CD4-positive, alpha-beta T cell treated with Interleukin-4 for 1 hour (primary cell): ENCODE measurements at regions not wholly inside any gene's neighbourhood (a gene's known extent, or its start where the extent isn't known, plus 50 kb on each side); places are given as distances from the start of the nearest gene placed in this dataset.
"Not testable (repeated sequence)": the region's sequence is repeated elsewhere in the genome, so short reads cannot be mapped to it uniquely, and the experiment has no call there.

Experiments
- DNase-seq, 2 donors: peaks; one replicate each; pipeline ENCODE4 v3.0.0-alpha.2; 2020 to 2022

- no peak for DNase-seq
Observed at GRCh38 chr14:28576523-28576922, 190.1 kb upstream of the FOXG1 start.

GRCh38 chr14:28577187-28577586 is 189.4 kb upstream of the FOXG1 start:
- DNase-seq, result no peak

GRCh38 chr14:28577711-28578131 is 188.9 kb upstream of the FOXG1 start:
- DNase-seq, result no peak

GRCh38 chr14:28584951-28585350 is 181.6 kb upstream of the FOXG1 start:
- DNase-seq, result no peak

- no peak for DNase-seq
Observed at GRCh38 chr14:28589792-28590191, 176.8 kb upstream of the FOXG1 start.

- no peak for DNase-seq
Observed at GRCh38 chr14:28596391-28596790, 170.2 kb upstream of the FOXG1 start.

GRCh38 chr14:28599191-28599590 is 167.4 kb upstream of the FOXG1 start:
- DNase-seq, result no peak

GRCh38 chr14:28599605-28600004 is 167.0 kb upstream of the FOXG1 start:
- no peak for DNase-seq

GRCh38 chr14:28603606-28604005 is 163.0 kb upstream of the FOXG1 start:
- DNase-seq, result no peak

GRCh38 chr14:28607661-28608060 is 158.9 kb upstream of the FOXG1 start:
- DNase-seq, result no peak

GRCh38 chr14:28608443-28608842 is 158.1 kb upstream of the FOXG1 start:
- DNase-seq, result no peak

- DNase-seq, result no peak
Observed at GRCh38 chr14:28608851-28609828, 157.4 kb upstream of the FOXG1 start.

GRCh38 chr14:28612414-28612813 is 154.2 kb upstream of the FOXG1 start:
- no peak for DNase-seq

- DNase-seq, result no peak
Observed at GRCh38 chr14:28613532-28613931, 153.1 kb upstream of the FOXG1 start.

GRCh38 chr14:28626780-28627179 is 139.8 kb upstream of the FOXG1 start:
- no peak for DNase-seq

- DNase-seq, result no peak
Observed at GRCh38 chr14:28629328-28630004, 137.1 kb upstream of the FOXG1 start.

GRCh38 chr14:28630100-28630499 is 136.5 kb upstream of the FOXG1 start:
- DNase-seq, result no peak

GRCh38 chr14:28635387-28635786 is 131.2 kb upstream of the FOXG1 start:
- DNase-seq, result no peak

GRCh38 chr14:28635816-28636215 is 130.8 kb upstream of the FOXG1 start:
- DNase-seq, result not testable (repeated sequence)

- DNase-seq, result not testable (repeated sequence)
Observed at GRCh38 chr14:28641189-28641588, 125.4 kb upstream of the FOXG1 start.

- DNase-seq, result no peak
Observed at GRCh38 chr14:28651148-28651547, 115.4 kb upstream of the FOXG1 start.

- DNase-seq, result no peak
Observed at GRCh38 chr14:28652782-28653181, 113.8 kb upstream of the FOXG1 start.

- DNase-seq, result no peak
Observed at GRCh38 chr14:28653521-28653920, 113.1 kb upstream of the FOXG1 start.

GRCh38 chr14:28656704-28657255 is 109.8 kb upstream of the FOXG1 start:
- no peak for DNase-seq
